Hematopoietic multipotent progenitor cell treated with erythropoietin and hydrocortisone succinate and interleukin-3 and kit ligand, for 4 days (in vitro differentiated cells): ENCODE measurements at regions not wholly inside any gene's neighbourhood (a gene's known extent, or its start where the extent isn't known, plus 50 kb on each side); places are given as distances from the start of the nearest gene placed in this dataset.

Experiments used
- DNase-seq: peaks from one replicate; pipeline ENCODE4 v3.0.0-alpha.2; 2015

DNA sequence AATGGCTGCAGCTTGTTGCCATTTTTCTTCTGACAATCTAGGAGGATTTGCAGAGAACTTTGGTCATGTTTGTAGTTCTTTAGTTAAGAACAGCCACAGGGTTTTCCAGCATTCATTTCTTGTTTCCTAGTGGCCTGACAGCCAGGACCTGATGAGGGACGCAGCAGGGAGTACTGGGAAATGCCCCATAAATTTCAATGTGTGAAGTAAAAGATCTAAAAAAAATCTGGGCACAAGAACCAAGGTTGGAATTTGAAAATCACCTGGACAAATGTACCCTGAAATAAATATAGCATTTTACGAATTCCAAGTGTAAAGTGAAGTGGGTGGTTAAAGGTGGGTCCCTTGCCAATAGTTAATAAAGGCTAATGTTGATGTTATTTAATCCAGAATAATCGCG, 195.0 kb downstream of the ZIC1 start:
- DNase-seq = no peak

DNA sequence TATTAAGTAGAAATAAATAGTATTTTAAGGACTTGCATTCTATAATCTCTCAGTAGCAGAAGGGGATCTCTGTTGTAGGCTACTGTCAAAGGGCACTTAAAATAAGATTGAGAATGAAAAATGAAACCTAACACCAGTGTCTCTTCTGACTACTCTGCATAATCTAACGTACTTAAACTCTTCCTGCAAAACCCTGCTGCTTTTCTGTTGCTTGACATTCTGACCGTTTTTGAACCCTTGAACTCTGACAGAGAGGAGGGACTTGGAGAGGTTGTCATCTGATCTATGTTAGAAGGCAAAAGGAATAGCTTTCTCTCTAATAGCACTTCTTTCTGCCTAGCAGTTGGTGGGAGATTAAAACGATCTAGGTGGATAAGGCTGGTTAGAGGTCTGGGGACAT, 204.6 kb downstream of the ZIC1 start:
- DNase-seq = no peak

DNA sequence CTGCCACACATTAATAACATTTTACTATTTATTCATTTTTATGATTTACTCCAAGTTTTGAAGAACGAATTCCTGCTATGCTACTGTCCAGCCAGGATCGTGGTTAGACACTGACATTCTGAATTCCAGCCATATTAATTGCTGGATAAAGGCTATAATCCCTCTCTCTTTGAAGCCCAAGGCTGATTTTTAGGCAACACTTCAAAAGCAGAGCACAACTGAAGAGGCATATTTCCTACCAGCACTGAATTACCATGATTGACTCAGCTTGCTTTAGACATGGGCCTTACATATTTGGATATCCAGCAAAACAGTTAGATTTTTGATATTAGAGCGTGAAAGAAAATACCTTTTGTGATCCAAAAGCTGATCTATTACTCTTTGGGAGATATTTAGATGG, 205.0 kb downstream of the ZIC1 start:
- no peak for DNase-seq

DNA sequence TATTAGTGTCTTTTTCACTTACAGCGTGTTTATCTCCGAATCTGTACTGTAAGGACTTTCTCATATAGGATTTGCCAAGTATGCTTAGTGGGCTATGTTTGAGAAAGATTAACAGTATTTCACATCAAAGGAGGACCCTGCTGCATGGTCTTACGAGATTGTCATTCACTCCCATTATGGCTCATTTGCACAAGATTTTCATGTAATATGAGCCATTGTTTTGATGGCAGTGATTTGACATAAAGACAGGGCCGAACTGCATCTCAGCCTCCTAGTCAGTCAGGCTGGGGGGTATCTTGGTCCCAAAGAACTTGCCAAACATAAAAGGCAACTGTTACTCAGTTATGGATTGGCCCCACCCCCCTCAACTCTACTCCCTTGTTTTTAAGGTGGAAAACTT, 205.9 kb downstream of the ZIC1 start:
- DNase-seq = no peak

DNA sequence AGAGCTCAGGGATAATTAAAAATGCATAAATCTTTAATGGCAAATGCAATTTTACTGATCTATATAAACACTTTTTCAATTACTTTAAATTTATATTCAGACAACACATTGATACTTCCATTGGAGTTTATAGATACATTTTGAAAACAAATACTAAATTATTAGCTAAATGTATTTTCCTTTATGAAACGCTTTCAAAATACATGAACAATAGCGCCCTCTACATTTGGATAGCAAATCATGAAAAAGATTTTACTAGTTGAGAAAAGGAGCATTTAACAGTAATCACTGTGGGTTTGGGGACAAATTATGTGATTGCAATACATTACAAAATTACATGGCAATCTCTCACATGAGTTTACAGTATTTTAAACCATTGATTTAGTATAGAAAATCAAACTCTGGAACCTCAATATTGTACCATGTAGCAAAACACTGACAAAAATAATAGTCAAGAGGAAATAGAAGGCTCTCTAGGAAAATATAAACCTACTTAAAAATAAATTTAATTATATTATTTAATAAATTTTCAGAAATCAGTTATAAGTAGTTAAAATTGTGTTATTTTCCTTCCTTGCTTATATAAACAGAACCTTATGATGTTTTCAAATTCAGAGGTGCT, 207.9 kb downstream of the ZIC1 start:
- DNase-seq = peak; percentile 60

DNA sequence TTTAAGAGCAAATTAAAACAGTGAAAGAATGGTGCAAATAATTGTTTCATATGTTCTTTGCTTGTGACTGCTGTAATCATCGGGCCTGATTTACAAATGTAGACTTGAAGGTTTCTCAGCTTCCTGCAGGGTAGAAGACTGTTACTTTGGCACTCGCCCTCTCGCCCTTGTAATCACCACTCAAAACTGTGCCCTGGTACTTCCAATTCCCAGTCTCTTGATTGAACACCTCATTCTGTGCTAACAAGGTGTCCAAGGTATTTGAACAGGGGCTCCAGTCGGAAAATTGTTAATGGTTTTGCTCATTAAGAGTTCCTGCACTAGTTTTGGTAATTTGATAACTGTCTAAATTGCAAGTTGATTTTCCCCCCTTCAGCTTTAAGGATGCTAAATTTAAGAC, 209.5 kb downstream of the ZIC1 start:
- no peak for DNase-seq

DNA sequence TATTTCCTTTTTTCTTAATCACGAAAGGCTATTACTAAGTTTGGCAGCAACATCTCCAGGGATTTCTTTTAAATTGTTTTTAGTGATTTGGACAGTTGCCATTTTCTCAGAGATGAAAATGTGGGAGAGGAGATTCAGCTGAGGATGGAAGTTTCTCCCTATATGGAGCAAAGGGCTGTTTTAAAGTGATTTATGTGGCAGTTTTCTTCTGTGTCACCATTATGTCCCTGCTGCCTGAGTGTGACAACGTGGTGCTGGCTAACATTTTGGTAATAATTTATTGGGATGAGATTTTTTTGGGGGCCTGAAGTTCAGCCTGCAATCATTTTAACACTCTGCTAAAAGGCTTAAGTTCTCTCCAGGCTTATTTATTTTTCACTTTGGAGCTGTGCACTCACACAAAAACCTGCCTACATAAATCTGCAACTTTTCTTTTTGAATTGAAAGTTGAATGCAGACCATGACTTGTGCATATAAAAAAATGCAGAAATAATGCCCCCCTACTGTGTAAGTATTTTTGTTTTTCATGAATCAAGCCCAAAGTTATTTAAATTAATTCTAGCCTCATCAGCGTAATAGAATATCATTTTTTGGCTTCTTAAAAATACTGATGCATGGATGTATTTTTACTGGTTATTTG, 210.9 kb downstream of the ZIC1 start:
- no peak for DNase-seq

DNA sequence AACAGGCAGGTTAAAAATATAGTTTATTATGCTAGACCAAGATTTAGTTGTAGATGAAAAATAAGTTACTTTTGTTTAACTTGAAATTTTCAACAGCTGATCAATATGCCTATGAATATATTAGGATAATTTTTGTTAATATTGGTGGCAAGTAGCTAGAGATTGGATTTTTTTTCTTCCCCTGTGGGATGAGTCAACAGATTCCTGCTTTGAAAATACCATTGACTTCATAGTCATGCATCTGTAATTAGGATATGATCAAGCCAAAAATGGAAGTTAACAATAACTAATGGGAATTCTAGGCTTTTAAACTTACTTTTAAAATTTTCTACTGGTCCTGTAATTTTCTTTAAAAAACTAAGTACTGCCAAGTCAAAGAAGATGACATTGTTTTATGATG, 211.7 kb downstream of the ZIC1 start:
- DNase-seq = no peak

DNA sequence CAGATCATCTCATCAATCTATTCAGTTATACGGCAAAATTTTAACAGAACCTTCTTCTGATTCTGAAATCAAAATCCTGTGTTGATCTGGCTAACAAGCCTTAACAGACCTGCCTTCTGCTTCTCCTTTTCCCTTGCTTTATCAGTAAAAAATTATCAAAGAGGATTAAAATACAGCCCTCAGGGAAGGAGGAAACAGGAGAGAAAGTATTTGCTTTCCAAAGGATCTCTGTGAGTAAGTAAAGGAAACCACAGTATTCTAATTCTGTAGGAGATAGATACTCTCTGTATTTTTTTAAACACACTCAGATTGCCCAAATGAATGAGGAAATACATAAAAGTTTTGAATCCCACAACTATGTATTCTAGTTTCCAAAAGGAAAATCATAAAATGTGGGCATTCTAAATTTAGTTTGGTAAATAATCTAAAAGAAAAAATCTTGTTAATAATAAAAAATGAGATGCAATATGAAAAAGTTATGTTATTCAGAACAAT, 221.8 kb downstream of the ZIC1 start:
- no peak for DNase-seq

DNA sequence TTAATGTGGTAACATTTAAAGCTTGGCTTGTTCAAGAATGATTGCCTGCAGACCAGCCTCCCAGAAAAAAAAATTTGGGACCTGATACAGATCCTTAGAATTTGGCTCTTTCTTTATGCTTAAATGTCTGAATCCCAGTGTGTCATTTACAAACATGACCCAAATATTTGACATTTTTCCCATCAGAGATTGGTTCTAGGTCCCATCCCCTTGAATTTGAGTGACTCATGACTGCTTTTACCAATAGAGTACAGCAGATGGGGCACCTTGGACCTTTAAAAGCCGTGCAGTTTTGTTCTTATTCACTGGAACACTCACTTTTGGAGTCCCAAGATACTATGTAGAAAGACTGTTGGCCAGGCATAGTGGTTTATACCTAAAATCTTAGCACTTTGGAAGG, 231.6 kb downstream of the ZIC1 start:
- DNase-seq = no peak

DNA sequence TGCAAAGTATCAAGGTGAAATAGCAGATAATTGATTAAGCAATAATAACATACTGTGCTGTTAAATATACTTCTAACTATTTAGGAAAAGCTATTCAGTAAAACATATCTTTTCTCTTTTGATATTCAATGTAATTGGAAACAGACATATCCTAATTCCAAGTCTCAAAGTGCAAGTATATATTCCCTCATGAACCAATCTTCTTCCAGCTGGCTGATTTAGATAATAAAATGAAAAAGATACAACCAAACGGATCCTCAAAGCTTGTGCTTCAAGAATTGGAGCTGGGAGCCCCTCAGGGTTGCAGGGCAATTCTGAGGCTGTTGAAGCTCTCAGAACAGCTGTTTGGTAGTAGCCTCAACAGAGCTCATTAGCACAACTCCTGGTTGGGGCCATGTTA, 236.6 kb downstream of the ZIC1 start:
- DNase-seq = no peak

DNA sequence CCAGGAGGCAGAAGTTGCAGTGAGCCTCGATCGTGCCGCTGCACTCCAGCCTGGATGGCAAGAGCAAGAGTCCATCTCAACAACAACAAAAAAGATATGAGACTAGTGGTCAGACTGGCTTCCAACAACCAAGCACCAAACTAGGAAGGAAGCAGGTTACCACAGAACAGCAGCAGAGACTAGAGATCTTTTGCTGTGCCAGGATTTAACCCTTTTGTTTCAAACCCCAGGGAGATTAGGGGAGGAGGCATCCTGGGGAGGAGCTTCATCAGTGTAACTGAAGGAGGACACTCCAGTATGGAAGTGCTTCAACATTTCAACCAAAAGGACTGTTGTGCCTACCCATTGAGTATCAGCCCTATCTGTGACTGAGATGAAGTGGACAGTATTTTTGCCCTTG, 240.3 kb downstream of the ZIC1 start:
- DNase-seq = no peak

DNA sequence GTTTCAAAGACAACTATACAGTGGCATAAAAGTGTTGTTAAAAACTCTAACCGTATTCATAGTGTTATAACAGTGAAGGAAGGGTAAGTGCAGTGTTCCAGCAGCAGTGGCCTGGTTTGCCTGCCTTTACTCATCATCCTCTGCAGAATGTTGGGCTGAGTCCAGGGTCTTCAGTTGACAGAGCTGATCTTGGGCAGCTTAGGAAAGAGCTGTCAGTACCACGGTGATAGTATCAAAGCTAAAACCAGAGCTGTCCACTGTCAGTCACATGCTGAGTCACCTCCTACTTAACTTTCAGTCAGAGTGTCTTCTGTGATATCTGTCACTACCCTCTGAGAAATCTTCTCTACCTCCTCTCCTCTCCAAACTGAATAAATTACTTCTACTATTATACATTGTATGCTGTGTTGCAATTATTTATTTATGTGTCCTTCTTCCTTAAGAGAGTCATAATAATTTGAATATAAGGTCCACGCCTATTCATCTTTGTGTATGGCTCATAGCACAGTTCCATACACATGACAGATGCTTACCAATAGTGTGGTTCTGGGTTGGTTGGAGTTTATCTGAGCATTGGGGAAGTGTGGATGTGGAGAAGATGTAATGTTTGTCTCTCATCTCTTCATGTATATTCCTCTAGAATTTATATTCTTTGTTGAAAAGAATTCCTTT, 242.1 kb downstream of the ZIC1 start:
- DNase-seq = no peak

DNA sequence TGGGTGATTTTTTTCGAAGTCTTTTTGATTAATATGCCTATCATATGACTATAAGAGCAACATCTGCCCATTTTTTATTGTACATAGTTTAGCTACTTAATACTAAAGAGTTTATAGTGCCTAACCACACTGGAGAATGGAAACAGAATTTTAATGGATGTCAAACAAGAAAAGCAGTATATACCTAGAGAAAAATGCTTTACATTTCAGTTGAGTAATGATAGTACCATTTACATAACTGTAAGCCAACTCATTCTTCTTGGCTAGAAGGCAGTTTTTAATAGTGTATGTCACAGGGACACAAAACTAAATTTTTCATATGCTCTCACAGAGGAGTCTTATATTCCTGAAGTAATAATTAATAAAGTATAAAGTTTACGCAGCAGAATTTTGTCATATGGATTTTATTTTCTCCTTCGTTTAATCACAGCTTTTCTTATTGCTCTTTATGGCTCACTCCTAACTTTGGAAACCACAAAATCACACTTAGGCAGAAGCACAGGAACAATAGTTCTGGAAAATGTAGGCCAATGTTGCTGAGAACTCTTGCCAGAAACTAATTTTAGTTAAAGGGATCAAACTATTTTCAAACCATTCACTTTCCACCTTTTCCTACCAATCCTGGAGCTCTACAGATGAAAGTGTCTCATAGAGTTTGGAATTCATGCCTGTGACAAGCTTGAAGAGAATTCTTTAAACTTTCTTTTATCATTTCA, 243.6 kb downstream of the ZIC1 start:
- no peak for DNase-seq

DNA sequence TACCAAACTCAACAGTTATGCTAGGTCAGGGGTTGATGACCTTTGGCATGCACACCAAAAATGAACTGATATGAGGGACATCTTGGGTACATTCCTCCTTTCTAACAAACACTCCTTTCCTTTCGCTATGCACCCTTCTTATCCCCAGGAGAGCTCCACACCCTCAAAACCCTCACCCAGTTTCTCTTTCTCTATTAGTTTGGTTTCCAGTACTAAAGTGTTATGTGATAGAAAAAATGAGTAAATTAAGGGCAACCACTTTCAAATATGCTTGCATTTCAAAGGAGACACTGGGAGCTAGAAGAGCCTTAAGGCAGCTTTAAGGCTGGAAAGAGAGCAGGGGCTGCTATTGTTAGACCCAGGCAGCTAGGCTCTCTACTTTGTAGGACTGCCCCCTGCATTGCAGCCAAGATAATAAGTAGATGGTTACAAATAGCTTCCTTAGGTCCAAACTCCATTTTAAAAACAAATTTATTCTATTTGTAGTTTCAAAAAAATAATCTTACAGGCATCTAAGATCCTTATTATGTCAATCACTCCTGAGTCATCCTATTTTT, 244.3 kb downstream of the ZIC1 start:
- DNase-seq = no peak

DNA sequence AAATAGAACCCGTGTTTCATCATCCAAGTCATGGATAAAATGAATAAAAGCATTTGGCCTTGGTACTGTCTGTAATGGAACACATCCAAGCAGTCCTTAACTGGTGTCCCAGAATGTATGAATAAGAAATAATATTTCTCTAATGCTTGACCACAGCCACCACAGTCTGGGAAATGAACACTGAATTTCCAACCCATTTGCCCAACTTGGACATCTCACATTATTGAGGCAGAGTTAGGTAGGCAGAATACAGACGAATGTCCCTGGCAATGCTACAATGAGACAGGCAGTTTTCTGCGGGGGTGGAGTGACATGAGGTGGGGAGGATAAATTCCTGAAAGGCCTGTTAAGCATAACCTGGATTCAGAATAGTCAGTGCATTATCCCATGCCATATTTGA, 245.7 kb downstream of the ZIC1 start:
- no peak for DNase-seq

DNA sequence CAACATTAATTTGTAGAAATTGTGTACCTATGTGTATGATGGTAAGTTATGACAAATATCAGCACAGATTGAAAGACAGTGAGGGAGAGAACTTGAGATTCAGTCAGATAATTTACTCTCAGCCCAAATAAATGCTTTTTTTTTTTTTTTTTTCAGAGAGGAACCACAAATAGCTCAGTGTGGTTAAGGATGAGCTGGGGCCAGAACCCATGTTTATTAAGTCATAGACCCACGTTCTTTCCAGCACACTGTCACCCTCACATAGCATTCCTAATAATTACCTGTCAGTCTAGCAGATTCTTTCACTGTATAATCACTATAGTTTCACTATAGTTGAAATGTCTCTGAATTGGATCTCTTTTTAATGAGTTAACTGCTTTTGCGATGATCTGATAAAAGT, 246.1 kb downstream of the ZIC1 start:
- no peak for DNase-seq

DNA sequence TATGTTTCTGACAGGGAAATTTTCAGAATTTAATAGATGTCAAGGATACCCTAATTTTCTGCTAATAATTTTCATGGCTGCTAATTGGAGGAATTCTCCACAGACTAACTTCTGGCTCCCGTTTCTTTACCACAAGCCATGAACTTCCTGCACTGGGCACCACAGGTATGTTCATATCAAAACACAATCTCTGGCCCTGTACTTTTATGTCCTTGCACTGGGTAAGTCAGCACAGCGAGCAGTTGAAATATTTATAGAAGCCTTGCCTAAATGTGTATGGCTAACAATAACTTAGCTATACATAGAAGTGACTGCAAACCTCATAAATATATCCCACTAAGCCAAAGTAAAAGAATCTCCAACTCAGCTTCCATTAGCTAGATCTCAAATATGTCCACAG, 246.9 kb downstream of the ZIC1 start:
- DNase-seq = no peak

DNA sequence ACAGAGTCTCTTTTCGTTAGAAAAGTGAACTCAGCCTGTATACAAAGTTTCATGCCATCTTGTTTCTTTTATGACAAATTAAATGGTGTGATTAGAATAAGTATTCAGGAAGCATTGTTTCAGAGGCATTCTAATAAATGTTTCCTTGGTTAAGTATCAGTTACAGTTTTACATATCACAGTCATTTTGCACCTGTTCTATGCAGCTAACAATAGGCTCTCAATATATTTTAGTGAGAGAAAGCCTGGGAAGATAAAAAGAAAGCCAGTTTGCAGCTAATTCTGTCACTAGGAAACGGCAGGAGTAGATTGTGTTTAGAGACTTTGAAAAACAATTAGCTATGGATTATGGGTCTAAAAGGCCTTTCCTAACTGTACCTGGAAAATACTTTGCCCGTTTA, 252.8 kb downstream of the ZIC1 start:
- no peak for DNase-seq

DNA sequence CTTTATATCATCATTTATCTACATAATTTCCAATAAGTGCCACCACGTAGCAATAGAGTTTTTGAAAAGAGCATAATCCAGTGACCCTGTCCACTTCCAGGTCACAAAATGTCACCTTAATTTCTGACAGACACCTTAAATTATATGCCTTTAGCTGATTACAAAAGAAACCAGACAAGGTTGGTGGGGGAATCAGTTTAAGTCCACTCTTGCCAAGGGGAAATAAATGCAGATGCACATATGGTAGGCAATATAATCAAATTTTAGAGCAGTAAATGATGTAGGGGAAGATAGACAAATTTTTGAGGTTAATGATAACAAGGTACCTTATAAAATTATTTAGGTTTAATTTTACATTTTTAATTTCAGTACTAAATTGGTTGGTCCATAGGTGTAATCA, 253.5 kb downstream of the ZIC1 start:
- DNase-seq = no peak

DNA sequence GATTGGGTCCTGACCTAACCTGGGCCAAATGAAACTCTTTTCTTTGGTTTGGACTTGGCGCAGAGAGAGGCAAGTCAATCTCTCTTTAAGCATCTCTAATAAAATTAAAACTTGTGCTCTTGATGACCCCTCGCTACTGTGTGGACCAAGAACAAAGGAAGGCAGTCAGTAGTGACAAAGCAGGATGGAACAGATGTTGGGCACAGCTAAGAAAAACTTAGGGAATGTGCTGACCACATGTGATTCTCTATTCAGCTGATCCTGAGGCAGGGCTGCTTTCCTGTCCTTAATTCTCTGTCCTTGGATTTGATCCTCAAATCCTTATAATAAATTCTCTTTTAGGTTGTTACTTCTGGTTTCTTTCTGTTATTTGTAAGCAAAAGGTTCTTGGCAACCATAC, 259.9 kb downstream of the ZIC1 start:
- no peak for DNase-seq

DNA sequence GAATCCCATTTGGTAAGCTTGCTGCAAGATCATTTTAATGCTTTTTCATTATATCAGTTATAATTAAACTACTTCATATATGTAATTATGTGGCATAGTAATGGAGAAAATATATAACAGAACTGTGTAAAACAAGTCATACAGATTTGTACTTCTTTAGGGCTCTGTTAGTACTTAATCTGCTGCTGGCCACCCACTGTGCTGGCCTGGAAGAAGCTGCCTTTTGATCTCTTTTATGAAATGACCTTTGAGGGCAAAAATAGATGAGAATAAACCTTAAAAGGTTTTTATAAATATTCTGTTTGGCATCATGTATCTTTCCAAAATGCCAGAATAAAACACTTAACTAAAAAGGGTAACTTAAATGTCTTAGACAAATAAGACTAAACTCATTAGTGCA, 262.9 kb downstream of the ZIC1 start:
- DNase-seq = no peak

DNA sequence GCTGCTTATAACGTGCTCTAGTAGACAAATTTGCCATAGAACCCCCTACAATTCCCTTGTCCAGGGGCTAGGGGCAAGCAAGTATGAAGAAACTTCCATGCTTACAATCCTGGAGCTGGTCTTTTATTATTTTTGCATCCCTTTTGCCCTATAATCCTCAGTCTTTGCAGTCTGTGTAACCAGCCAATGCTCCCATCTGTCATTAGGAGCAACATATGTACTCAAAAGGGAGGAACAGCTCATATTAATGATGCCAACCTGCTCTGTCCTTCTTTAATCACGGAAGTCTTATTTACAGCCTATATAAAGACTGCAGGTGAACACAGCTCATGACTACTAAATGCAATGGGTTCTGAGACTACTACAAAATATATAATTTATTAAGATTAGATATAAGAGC, 263.3 kb downstream of the ZIC1 start:
- no peak for DNase-seq

DNA sequence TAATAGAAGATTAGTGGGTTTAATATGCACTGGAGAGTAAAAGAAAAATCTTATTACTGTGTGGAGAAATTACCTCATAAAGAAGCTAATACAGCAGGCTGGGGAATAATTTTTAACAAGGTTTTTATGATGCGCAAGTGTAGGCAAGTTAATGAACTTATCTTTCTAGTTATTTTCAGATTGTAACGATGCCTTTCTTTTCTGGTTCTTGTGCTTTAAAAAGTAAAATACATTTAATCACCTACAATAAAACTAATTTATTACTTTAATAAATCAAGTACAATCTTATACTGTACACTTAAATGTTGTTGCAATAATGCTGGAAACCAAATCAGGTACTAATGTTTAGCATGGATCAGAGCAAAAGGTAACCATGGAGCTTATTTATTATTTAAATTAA, 266.6 kb downstream of the ZIC1 start:
- no peak for DNase-seq
